ENCODE measurements at regions not wholly inside any gene's neighbourhood (a gene's known extent, or its start where the extent isn't known, plus 50 kb on each side); places are given as distances from the start of the nearest gene placed in this dataset.

DNA sequence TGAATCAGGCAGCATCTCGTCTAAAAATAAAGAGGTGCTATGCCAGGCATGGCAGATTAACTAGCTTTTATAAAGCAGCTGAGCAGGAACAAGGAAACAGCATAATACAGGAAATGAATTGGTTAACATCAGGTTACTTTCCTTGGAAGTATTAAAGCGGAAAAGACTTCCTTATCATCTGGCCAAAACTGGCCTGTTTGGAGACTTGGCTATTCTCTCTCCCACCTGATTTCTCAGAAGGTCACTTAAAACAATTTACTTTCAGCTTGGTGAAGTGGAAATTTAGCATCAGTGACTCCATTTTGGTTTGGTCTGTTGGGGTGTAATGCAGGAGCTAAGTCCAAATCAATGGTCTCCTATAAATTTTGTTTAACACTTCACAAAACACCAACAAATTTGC lies 191.6 kb downstream of the NUFIP1 start:
- TF ChIP-seq, protein P1, sequence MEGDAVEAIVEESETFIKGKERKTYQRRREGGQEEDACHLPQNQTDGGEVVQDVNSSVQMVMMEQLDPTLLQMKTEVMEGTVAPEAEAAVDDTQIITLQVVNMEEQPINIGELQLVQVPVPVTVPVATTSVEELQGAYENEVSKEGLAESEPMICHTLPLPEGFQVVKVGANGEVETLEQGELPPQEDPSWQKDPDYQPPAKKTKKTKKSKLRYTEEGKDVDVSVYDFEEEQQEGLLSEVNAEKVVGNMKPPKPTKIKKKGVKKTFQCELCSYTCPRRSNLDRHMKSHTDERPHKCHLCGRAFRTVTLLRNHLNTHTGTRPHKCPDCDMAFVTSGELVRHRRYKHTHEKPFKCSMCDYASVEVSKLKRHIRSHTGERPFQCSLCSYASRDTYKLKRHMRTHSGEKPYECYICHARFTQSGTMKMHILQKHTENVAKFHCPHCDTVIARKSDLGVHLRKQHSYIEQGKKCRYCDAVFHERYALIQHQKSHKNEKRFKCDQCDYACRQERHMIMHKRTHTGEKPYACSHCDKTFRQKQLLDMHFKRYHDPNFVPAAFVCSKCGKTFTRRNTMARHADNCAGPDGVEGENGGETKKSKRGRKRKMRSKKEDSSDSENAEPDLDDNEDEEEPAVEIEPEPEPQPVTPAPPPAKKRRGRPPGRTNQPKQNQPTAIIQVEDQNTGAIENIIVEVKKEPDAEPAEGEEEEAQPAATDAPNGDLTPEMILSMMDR (conservative IDR thresholded peaks at IDR 0.05), result no peak
- no peak for TF ChIP-seq ZFX (IDR thresholded peaks at IDR 0.05)
